HG03139 (cell line): ENCODE measurements at regions not wholly inside any gene's neighbourhood (a gene's known extent, or its start where the extent isn't known, plus 50 kb on each side); places are given as distances from the start of the nearest gene placed in this dataset.
"Not testable (repeated sequence)": the region's sequence is repeated elsewhere in the genome, so short reads cannot be mapped to it uniquely, and the experiment has no call there.

Experiments
- ATAC-seq: cut with Tn5 transposase; IDR thresholded peaks from one replicate; pipeline ENCODE4 v1.9.1; 2021; ENCODE audit not compliant: unreplicated experiment

DNA sequence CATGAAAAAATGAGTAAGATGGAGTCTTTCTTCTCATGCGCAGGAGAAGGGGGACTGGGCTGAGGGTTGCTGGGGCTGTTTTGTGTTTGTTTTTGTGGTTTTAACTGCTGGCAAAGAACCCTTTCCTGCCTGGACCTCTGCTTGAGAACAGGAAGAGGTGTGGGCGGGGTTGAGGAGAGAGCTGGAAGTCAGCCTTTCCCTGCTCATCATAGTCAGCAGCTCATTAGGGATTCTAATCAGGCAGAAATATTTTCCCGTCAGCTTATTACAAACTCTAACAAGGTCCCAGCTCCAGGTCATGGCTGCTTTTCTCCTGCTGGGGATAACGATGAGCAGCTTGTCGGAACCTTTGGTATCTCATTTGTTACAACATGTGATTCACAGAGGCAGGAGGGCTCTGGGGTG lies 185.0 kb upstream of the NRXN3 start:
- no peak for ATAC-seq

DNA sequence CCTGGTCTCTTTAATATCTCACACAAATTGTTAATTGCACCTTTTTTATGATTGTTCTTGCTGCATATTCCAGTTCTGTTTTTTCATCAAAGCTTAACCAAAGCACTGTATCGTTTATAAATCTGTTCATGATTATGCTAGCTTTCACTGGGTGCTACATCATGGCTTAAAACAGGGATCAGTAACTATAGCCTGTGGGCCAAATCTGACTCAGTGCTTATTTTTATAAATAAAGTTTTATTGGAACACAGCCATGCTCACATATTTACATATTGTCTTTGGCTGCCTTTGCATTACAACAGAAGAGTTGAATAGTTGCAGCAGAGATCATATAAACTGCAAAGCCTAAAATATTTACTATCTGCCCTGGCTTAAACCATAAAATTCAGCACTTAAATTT lies 183.4 kb upstream of the NRXN3 start:
- ATAC-seq, result no peak

DNA sequence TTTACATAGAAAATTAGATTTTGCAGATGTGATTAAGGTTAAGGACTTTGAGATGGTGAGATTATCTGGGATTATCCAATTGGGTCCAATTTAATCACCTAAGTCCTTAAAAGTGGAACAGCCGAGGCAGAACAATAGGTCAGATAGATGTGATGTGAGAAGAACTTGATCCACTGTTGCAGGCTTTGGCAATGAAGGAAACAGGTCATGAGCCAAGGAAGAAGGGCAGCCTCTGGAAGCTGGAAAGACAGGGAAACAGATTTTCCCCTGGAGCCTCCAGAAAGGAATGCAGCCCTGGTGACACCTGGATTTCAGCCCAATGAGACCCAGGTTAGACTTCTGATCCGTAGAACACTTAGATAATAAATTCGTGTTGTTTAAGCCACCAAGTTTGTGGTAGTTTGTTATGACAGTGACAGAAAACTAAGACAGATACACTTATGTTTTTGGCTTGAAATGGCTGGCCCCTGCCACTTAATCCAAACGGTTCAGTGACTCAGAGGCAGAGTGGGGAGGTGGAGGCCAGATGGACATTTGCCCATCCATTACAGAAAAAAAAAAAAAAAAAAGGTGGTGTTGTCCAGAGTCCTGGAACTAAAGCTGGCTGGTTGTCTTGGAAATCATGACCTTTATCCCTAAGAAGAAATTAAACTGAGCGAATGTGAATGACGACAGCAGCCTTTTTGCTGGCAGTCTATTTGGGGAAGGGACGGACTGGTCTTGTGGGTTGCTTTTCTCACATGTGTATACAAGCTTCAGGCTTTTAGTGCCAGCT lies 181.9 kb upstream of the NRXN3 start:
- no peak for ATAC-seq

DNA sequence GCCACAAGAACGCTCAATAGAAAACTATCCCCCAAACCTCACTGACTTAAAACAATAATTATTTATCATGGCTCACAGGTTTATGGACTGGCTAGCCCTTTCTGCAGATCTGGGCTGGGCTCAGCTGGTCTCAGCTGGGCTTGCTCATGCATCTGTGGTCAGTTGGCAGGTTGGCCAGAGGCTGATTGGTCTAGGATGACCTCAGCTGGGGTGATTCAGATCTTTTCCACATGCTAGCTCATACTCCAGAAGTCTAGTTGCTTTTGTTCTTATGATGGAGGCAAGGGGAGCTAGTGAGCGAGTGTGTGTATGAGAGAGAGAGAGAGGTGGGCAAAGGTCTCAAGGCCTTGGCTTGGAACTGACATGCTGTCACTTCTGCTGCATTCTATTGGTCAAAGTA lies 181.2 kb upstream of the NRXN3 start:
- ATAC-seq, result no peak

DNA sequence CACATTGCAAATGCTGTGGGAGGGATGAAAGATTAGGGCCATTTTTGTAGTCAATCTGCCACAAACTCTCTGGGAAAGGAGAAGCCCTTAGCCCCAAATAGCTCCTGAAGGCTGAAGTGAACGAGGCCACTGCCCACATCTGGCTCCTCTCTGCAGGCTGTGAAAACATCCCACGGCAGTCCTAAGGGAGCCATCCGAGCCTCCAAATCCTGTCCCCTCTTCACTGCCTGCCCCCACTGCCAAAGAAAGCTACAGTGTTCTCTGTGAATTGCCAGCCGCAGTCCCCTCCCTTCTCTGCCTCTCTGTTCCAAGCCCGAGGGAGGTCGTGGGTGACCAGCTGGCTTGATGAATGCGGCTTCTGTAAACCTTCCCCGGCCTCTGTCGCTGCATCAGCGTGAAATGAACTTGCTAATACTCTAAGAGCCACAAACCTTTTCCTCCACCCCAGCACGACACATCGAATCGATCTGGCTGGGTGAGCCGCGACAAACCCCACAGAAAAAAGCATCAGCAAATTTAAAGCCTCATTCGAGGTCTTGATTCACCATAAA lies 180.7 kb upstream of the NRXN3 start:
- ATAC-seq, result no peak

DNA sequence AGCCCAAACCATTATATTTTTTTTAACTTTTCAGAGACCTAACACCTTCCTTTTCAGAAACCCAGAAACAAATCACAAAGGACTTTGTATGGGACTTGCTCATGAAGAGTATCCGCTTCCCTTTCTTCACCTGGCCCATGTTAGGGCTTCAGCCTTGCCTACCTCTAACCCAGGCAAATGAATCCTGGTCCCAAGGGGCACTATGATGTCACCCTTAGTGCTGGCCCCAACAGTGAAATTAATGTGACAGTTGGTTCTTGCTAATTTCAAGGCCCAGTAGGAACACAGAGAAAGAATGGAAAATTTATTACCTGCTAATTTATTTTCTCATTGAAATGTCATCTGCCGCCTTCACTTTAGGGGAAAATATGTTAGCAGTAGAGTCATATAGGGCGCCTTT lies 179.8 kb upstream of the NRXN3 start:
- no peak for ATAC-seq

DNA sequence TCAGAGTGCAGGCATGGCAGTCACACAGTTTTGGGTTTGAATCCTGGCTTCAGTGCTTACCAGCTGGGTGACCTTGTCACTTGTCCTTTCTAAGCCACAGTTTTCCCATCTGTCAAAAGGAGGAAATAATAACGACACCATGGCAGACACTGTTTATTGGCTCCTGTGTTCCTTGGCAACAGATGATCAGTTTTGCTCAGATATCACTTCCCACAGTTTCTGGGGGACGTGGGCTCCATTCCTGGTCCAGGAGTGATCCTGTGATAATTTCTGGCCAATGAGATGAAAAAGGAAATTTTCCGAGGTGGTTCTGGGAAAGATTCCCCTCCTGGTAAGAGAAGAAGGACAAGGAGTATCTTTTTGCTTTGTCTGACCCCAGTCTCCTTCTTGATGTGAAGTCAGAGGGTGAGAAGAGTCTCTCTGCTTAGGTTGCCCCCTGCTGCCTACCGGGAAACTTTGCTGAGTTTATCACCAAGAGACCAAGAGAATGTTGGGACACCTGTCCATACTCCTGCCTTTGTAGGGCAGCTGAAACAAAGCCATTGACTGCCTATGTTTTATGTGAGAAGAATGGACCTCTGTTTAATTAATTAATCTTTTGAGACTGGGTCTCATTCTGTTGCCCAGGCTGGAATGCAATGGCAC lies 178.9 kb upstream of the NRXN3 start:
- no peak for ATAC-seq

DNA sequence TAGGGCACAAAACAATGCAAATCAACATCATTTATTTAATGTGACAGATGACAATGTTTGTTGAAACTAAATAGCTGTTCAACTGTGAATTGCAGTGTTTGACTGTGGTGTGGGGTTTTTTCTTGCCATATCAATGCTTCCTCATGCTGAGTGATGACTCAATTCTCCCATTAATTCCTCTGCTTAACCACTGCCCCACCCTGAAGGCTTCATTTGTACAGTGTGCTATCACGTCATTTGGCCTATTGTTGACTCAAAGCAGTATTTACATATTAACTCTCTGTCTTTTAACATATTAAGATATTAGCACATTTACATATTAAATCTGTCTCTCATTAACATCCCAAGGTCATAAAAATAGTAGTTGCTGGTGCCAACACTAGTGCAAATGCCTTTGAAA lies 164.8 kb upstream of the NRXN3 start:
- ATAC-seq, result peak; percentile 86

DNA sequence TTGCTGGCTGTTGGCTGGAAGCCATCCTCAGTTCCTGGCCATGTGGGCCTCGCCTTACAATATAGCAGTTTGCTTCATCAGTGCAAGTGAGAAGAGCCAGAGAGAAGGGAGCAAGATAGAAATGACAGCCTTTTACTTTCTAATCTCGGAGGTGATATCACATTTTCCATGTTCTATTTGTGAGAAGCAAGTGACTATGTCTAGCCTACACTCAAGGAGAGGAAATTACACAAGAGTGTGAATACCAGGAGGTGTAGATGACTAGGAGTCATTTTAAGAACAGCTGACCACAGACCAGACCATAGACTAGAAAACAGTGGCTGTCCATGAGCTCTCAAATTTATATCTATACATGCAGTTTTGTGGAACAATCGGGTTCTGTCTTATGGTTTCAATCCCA lies 163.0 kb upstream of the NRXN3 start:
- ATAC-seq, result no peak

DNA sequence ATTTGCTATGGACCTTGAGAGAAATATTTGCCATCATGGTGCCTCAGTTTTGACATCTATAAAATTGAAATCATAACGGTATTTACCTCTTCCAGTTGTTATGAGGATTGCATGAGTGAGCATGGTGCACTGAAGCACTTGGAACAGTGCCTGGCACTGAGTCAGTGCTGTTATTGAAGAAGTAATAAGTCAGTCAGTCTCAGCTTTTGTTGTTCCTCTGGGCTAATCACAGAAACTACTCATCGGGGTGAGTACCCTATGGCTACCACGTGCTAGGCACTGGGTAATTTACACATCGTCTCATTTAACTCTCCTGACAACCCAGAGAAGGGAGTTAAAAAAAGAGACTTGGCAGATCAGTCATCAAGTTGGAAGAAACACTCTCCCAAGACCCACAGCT lies 159.5 kb upstream of the NRXN3 start:
- no peak for ATAC-seq

DNA sequence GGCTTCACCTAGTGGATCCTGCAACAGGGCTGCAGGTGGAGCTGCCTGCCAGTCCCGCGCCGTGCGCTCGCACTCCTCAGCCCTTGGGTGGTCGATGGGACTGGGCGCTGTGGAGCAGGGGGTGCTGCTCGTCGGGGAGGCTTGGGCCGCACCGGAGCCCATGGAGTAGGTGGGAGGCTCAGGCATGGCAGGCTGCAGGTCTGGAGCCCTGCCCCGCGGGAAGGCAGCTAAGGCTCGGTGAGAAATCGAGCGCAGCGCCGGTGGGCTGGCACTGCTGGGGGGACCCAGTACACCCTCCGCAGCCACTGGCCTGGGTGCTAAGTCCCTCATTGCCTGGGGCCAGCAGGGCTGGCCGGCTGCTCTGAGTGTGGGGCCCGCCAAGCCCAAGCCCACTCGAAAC lies 156.3 kb upstream of the NRXN3 start:
- ATAC-seq, result not testable (repeated sequence)

DNA sequence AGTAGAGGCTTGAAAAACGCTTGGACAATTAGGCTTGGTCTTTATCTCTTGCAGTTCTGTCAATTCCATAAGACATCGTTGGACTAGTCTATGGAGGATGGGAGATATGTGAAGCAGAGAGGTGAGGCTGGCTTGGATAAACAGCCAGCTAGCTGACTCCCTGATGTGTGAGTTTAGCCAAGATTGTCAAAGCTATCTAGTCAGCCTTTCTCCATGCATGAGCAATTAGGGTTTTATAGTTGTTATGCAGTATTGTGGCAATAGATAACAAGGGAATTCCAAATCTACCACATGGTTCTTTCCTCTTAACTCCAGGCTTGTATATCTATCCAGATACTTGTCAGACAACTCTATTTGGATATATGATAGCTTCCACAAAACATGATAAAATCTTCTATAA lies 153.6 kb upstream of the NRXN3 start:
- no peak for ATAC-seq

DNA sequence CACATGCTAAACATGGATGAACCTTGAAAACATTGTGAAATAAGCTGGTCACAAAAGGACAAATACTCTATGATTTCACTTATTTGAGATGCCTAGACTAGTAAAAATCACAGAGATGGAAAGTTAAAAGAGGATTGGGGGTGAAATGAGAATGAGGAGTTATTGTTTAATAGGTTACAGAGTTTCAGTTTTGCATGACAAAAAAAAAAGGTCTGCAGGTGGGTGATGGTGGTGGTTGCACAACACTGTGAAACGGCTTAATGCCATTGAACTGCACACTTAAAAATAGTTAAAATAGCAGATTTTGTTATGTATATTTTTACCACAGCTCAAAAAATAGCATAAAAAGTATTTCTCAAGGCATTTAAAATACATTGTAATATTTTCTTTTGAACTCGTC lies 151.9 kb upstream of the NRXN3 start:
- no peak for ATAC-seq

DNA sequence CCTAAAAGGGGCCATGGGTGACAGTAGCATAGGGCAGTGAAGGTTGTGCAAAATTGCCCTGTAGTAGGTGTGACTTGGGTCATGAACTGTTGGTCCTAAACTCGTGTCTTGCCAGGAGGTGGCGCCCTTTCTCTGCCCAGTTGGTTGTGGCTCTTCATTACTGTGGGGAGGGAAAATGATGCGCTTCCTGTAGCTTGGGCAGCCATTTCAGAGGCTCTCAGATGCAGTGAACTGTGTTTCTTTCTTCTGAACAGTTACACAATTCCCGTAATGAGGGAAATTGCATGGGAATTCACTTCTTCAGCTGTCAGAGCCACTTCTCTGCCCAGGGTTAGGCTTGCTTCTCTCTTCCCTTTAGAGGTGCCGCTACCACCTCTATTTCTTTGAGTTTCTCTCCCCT lies 148.1 kb upstream of the NRXN3 start:
- ATAC-seq, result peak; percentile 90

DNA sequence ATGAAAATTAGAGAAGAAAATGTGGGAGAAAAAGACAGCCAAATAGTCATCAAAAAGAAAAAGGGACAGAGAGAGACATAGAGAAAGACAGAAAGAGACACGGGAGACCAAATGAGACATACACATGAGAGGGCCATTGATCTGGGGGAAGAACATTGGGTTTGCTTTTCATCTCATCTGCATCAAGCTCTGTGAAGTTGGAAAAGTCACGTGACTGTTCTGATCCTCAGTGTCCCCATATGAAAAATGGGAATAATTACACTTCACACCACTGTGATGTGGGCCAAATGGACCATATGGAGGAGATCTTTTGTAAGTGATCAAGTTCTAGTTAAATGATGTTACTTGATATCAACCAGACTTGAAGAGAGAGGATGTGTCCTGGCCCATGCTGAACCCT lies 147.1 kb upstream of the NRXN3 start:
- no peak for ATAC-seq

DNA sequence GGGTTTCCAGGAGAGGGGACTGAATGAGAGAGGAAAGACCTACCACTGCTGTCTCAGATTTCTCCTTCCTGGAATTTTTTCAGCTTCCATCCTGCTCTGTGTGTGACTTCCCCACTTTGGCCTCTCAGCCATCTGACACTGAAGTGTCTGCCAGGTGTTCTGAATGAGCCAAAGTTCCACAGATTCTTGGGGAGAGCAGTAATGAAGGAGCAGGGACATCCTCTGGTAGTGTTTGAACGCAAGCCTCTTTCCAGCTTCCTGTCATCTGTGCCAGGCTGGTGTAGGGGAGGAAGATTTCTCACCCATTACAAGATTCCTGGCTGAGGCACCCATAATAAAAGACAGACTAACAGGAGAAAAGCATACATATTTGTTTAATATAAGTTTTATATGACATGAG lies 141.7 kb upstream of the NRXN3 start:
- ATAC-seq, result no peak

DNA sequence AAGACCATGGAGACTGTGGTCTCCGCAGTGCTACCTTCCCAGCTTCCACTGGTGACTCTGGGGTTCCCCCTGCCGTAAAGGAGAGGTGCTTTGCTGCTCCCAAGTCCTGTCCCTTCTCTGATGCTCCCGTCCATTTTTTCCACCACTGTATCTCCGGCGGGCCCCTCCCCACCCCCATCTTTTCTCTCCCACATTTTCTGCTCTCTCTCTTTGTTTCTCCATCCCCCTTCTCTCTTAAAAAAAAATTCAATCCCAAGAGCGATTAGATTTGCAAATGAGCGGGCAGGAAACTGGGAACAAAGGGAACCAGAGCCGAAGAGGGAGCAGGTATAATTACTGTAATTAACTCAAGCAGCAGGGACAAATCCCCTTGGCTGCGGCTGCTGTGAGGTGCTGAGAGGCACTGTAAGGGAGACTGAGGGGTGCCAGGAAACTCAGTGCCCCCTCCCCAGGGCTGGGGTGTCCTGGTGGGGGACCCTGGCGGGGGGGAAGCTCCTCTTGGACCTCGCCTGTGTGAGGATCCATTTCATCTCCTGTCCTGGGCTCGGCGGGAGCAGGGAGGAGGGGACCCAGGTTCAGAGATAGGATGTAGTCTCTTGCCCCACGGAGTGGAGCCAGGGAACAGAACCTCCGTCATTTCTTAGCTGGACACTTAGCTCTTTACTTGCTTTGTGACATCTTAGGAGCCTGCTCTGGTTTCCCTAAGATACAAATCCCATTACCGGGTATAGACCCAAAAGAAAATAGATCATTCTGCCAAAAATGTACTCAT lies 140.4 kb upstream of the NRXN3 start:
- no peak for ATAC-seq

DNA sequence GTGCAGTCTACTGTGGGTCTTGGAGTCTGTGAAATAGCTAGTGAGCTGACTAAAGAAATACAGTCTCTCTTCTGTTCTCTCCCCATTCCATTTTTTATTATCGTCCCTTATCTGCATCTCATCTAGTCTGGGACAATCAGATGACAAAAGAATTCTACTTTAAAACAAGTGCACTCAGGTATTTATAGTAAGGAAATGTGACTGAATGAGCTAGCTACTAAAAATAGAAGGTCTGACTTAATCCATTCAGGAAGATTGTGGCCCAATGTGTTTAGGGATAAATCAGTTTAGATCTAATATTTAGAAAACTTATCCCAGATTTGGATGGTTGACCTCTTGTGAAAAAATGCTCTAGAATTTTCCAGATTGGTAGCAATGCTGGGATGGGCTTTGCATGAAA lies 126.8 kb upstream of the NRXN3 start:
- no peak for ATAC-seq

DNA sequence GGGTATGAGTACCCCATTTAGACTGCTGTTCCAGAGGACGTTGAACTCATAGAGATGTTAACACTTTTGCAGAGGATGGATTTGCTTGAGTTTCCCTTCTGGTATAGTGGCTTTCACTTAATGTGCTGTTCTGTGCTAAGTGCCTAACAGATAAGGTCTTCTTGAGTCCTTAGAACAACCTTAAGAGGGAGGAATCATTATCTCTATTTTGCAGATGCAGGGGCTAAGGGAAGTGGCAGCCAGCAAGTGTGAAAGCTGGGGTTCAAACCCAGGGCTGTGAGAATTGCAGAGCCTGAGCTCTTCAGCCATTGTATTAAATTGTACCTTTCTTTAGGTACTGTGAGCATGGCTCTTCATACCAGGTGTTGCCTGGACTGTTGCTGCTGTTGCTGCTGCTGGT lies 122.1 kb upstream of the NRXN3 start:
- no peak for ATAC-seq

DNA sequence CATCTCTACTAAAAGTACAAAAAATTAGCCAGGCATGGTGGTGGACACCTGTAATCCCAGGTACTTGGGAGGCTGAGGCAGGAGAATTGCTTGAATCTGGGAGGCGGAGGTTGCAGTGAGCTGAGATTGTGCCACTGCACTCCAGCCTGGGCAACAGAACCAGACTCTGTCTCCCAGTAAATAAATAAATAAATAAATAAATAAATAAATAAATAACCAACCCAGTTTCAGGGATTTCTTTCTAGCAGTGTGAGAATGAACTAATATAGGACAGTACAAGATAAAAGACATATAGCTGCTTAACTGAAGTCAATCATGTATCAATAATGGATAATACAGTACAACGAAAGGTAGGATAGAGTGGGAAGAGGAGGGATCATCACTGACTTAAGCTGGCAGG lies 113.3 kb upstream of the NRXN3 start:
- ATAC-seq, result not testable (repeated sequence)

DNA sequence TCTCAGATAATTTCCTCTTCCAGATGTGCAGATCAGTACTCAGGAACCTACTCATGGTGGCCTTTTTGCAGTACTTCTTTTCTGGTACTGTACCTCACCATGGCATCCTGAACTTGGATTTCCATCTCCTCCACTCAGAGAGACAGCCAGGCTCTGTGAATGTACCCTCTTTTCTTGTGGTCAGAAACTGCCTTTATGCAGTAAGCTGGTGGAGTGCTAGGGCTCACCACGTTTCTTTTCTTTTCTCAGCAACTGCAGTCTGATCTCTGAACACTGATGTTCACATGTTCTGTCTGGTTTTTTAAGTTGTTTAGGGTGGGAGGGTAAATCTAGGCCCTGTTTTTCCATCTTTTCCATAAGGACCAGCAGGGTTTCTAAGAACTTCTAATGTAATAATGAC lies 99.8 kb upstream of the NRXN3 start:
- ATAC-seq, result no peak

DNA sequence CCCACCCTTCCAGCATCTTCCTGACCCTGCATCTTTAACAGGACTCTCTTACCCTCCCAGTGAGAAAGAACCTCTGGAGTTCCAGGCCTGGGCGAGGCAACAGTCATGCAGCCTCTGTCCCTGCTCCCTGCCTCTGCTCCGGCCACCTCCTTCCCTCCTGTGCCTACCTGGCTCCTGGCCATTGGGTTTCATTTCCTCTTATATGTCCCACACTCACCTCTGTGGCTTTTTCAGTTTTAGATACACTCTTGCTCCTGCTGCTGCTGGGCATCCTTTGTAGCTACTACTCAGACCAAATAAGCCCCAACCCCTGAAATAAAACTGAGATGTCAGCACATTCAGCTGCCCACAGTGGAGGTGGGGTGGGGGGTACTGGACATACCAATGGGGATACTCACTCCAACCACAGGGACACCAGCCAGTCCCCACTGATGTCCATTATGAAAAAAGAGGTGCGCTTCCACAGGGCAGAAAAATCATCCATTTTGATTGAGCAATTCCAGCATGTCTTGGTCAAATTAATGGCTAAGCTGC lies 99.1 kb upstream of the NRXN3 start:
- no peak for ATAC-seq
